Peyer's patch (tissue), 4 donors: ENCODE measurements at regions not wholly inside any gene's neighbourhood (a gene's known extent, or its start where the extent isn't known, plus 50 kb on each side); places are given as distances from the start of the nearest gene placed in this dataset.

Experiments
- POLR2A ChIP-seq, 2 donors: fragments of 450-650 bp; IDR thresholded peaks; one replicate each; pipeline ENCODE4 v1.5.1; 2017; ENCODE audit warnings: antibody characterized with exemption in 2 of 2, mild to moderate bottlenecking in 2 of 2, moderate library complexity in 2 of 2
- TF ChIP-seq, protein P1 (sequence below), 6 experiments: fragments of 450-650 bp in 4 of 6; fragments of 200-600 bp in 2 of 6; sonication (generic) in 1 of 6; IDR thresholded peaks; one replicate each; pipeline ENCODE4 v1.5.1; 2017 to 2019; ENCODE audit warnings: antibody characterized with exemption in 6 of 6, mild to moderate bottlenecking in 3 of 6, moderate library complexity in 1 of 6

GRCh38 chr5:164713682-164714081 lies 1208.3 kb downstream of the MAT2B start:
- TF ChIP-seq, protein P1, sequence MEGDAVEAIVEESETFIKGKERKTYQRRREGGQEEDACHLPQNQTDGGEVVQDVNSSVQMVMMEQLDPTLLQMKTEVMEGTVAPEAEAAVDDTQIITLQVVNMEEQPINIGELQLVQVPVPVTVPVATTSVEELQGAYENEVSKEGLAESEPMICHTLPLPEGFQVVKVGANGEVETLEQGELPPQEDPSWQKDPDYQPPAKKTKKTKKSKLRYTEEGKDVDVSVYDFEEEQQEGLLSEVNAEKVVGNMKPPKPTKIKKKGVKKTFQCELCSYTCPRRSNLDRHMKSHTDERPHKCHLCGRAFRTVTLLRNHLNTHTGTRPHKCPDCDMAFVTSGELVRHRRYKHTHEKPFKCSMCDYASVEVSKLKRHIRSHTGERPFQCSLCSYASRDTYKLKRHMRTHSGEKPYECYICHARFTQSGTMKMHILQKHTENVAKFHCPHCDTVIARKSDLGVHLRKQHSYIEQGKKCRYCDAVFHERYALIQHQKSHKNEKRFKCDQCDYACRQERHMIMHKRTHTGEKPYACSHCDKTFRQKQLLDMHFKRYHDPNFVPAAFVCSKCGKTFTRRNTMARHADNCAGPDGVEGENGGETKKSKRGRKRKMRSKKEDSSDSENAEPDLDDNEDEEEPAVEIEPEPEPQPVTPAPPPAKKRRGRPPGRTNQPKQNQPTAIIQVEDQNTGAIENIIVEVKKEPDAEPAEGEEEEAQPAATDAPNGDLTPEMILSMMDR (IDR thresholded peaks at IDR 0.05): no peak
- no peak for TF ChIP-seq POLR2A (IDR thresholded peaks at IDR 0.05)
